HT-29 (cell line): ENCODE measurements at regions not wholly inside any gene's neighbourhood (a gene's known extent, or its start where the extent isn't known, plus 50 kb on each side); places are given as distances from the start of the nearest gene placed in this dataset.

ENCODE experiments used
- DNase-seq: peaks from one replicate; pipeline ENCODE4 v3.0.0-alpha.2; 2015; ENCODE audit warnings: low spot score

GRCh38 chr20:61134296-61135030 lies 117.6 kb upstream of the CDH4 start:
- no peak for DNase-seq

- no peak for DNase-seq
These were observed 116.8 kb upstream of the CDH4 start for GRCh38 chr20:61135266-61135665.

GRCh38 chr20:61135968-61136367 lies 116.1 kb upstream of the CDH4 start:
- DNase-seq, result no peak

- DNase-seq, result no peak
These were observed 113.5 kb upstream of the CDH4 start for GRCh38 chr20:61138566-61138965.

GRCh38 chr20:61139031-61139430 lies 113.0 kb upstream of the CDH4 start:
- no peak for DNase-seq

- DNase-seq, result no peak
These were observed 111.5 kb upstream of the CDH4 start for GRCh38 chr20:61140576-61140975.

GRCh38 chr20:61146023-61146422 lies 106.0 kb upstream of the CDH4 start:
- no peak for DNase-seq

GRCh38 chr20:61149636-61150035 lies 102.4 kb upstream of the CDH4 start:
- DNase-seq, result no peak

GRCh38 chr20:61157301-61157700 lies 94.8 kb upstream of the CDH4 start:
- DNase-seq, result no peak

GRCh38 chr20:61159957-61160686 lies 91.9 kb upstream of the CDH4 start:
- no peak for DNase-seq

GRCh38 chr20:61161726-61162390 lies 90.2 kb upstream of the CDH4 start:
- no peak for DNase-seq

GRCh38 chr20:61162451-61162850 lies 89.6 kb upstream of the CDH4 start:
- no peak for DNase-seq

GRCh38 chr20:61163031-61163430 lies 89.0 kb upstream of the CDH4 start:
- DNase-seq, result no peak

- DNase-seq, result no peak
These were observed 85.7 kb upstream of the CDH4 start for GRCh38 chr20:61166324-61166723.

GRCh38 chr20:61168605-61169004 lies 83.5 kb upstream of the CDH4 start:
- DNase-seq, result no peak

GRCh38 chr20:61169874-61170273 lies 82.2 kb upstream of the CDH4 start:
- DNase-seq, result no peak

GRCh38 chr20:61170496-61171320 lies 81.4 kb upstream of the CDH4 start:
- DNase-seq, result no peak

- DNase-seq, result no peak
These were observed 78.8 kb upstream of the CDH4 start for GRCh38 chr20:61173267-61173666.

GRCh38 chr20:61173961-61174725 lies 77.9 kb upstream of the CDH4 start:
- DNase-seq, result no peak

- DNase-seq, result no peak
These were observed 75.2 kb upstream of the CDH4 start for GRCh38 chr20:61176874-61177273.

GRCh38 chr20:61178551-61179071 lies 73.5 kb upstream of the CDH4 start:
- peak; percentile 32 for DNase-seq
